Fibroblast of peridontal ligament (primary cell): ENCODE measurements at regions not wholly inside any gene's neighbourhood (a gene's known extent, or its start where the extent isn't known, plus 50 kb on each side); places are given as distances from the start of the nearest gene placed in this dataset.
A peak's percentile ranks its signal among the peaks of the same experiment; 100 is the strongest.

ENCODE experiments used
- DNase-seq: peaks from one replicate; pipeline ENCODE4 v3.0.0-alpha.2; 2010; ENCODE audit errors: extremely low read depth

- no peak for DNase-seq
Observed at GRCh38 chr5:33146881-33147280, 293.9 kb upstream of the TARS1 start.

GRCh38 chr5:33148076-33148513 lies 292.7 kb upstream of the TARS1 start:
- DNase-seq: peak; percentile 95

- no peak for DNase-seq
Observed at GRCh38 chr5:33153372-33153771, 287.4 kb upstream of the TARS1 start.

GRCh38 chr5:33153831-33154230 lies 286.9 kb upstream of the TARS1 start:
- DNase-seq: no peak

GRCh38 chr5:33160871-33161270 lies 279.9 kb upstream of the TARS1 start:
- DNase-seq: peak; percentile 8

- peak; percentile 12 for DNase-seq
Observed at GRCh38 chr5:33161421-33161820, 279.3 kb upstream of the TARS1 start.

- no peak for DNase-seq
Observed at GRCh38 chr5:33162057-33162456, 278.7 kb upstream of the TARS1 start.

GRCh38 chr5:33166522-33166921 lies 274.2 kb upstream of the TARS1 start:
- DNase-seq: no peak

GRCh38 chr5:33166948-33167347 lies 273.8 kb upstream of the TARS1 start:
- DNase-seq: no peak

- DNase-seq: peak; percentile 14
Observed at GRCh38 chr5:33167541-33167940, 273.2 kb upstream of the TARS1 start.

GRCh38 chr5:33170411-33170810 lies 270.4 kb upstream of the TARS1 start:
- DNase-seq: peak; percentile 31

GRCh38 chr5:33174383-33174782 lies 266.4 kb upstream of the TARS1 start:
- no peak for DNase-seq

GRCh38 chr5:33179301-33179700 lies 261.5 kb upstream of the TARS1 start:
- no peak for DNase-seq

GRCh38 chr5:33180900-33181299 lies 259.9 kb upstream of the TARS1 start:
- DNase-seq: peak; percentile 87

- DNase-seq: no peak
Observed at GRCh38 chr5:33182986-33183385, 257.8 kb upstream of the TARS1 start.

- no peak for DNase-seq
Observed at GRCh38 chr5:33184367-33184766, 256.4 kb upstream of the TARS1 start.

GRCh38 chr5:33188089-33188488 lies 252.7 kb upstream of the TARS1 start:
- no peak for DNase-seq

GRCh38 chr5:33194914-33195313 lies 245.9 kb upstream of the TARS1 start:
- DNase-seq: no peak

GRCh38 chr5:33195431-33196165 lies 245.2 kb upstream of the TARS1 start:
- peak; percentile 83 for DNase-seq

- no peak for DNase-seq
Observed at GRCh38 chr5:33198836-33199235, 241.9 kb upstream of the TARS1 start.

- DNase-seq: no peak
Observed at GRCh38 chr5:33203931-33204330, 236.8 kb upstream of the TARS1 start.

GRCh38 chr5:33205079-33205478 lies 235.7 kb upstream of the TARS1 start:
- DNase-seq: no peak

- DNase-seq: peak; percentile 57
Observed at GRCh38 chr5:33205727-33206410, 234.9 kb upstream of the TARS1 start.
